ENCODE measurements at regions not wholly inside any gene's neighbourhood (a gene's known extent, or its start where the extent isn't known, plus 50 kb on each side); places are given as distances from the start of the nearest gene placed in this dataset.

DNA sequence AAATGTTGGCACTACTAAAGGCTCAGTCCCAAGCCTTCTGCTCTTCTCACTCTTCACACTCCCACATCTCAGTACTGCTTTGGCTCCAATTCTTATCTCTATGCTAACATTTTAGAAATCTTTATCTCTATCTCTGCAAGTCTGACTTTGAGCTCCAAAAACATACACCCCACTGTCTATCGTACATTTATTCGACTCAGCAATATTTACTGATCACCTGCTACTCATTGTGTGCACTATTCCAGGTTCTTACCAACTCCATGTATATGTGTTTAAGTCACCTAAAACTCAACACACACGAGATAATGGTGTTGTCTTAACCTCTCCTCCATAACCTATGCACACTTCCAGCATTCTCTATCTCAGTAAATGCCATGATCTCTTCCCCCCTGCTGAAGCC is 268.2 kb upstream of the CRIM1 start:
- H3K27me3 ChIP-seq = peaks cover 0 to 9% (median 0%) of the 10 kb centered on the region in 7 donors
- H3K4me1 ChIP-seq = no peaks in the 10 kb centered on the region
- DNase-seq (no peak), ATAC-seq (no peak)
- H3K27ac ChIP-seq = no peak overlapping the region
- no peaks in the 10 kb centered on the region for H3K36me3 ChIP-seq
- intact Hi-C loops (cut with DNase I) = no loop called here
- peaks cover 0 to 5% (median 0%) of the 10 kb centered on the region in 11 donors for H3K9me3 ChIP-seq
- TF ChIP-seq, protein P1, sequence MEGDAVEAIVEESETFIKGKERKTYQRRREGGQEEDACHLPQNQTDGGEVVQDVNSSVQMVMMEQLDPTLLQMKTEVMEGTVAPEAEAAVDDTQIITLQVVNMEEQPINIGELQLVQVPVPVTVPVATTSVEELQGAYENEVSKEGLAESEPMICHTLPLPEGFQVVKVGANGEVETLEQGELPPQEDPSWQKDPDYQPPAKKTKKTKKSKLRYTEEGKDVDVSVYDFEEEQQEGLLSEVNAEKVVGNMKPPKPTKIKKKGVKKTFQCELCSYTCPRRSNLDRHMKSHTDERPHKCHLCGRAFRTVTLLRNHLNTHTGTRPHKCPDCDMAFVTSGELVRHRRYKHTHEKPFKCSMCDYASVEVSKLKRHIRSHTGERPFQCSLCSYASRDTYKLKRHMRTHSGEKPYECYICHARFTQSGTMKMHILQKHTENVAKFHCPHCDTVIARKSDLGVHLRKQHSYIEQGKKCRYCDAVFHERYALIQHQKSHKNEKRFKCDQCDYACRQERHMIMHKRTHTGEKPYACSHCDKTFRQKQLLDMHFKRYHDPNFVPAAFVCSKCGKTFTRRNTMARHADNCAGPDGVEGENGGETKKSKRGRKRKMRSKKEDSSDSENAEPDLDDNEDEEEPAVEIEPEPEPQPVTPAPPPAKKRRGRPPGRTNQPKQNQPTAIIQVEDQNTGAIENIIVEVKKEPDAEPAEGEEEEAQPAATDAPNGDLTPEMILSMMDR (IDR thresholded peaks at IDR 0.05) = no peak
- WGBS, 2 donors = 73 to 77% methylated on average over 3 of the region's 3 CpGs
- H3K4me3 ChIP-seq = no peak overlapping the region

- Histone ChIP-seq H3K27ac (no peak overlapping the region), H3K4me3 (no peak overlapping the region), H3K4me1 (no peaks in the 10 kb centered on the region), H3K9me3 (no peaks in the 10 kb centered on the region), H3K27me3 (no peaks in the 10 kb centered on the region), H3K36me3 (no peaks in the 10 kb centered on the region)
- no peak for DNase-seq
- ATAC-seq = no peak
- intact Hi-C loops (cut with DNase I) = no loop called here
- TF ChIP-seq, protein P1 (IDR thresholded peaks at IDR 0.05) = no peak
- 90 to 92% methylated on average over 1 of the region's 1 CpG for WGBS, 2 donors
Measured at GRCh38 chr2:36079793-36080192, 275.8 kb upstream of the CRIM1 start.

- Histone ChIP-seq H3K9me3 (peaks cover 0 to 5% (median 0%) of the 10 kb centered on the region in 11 donors), H3K27me3 (peaks cover 0 to 4% (median 0%) of the 10 kb centered on the region in 7 donors), H3K36me3 (no peaks in the 10 kb centered on the region), H3K4me3 (no peak overlapping the region), H3K4me1 (no peaks in the 10 kb centered on the region), H3K27ac (no peak overlapping the region)
- no peak for DNase-seq
- TF ChIP-seq, protein P1 (IDR thresholded peaks at IDR 0.05) = no peak
- intact Hi-C loops (cut with DNase I) = no loop called here
- 0% methylated on average over 1 of the region's 1 CpG for WGBS, 2 donors
- ATAC-seq = no peak
Measured at GRCh38 chr2:36074008-36074407, 281.6 kb upstream of the CRIM1 start.

GRCh38 chr2:36071698-36072097 is 283.9 kb upstream of the CRIM1 start:
- DNase-seq (no peak), ATAC-seq (no peak)
- Histone ChIP-seq H3K27ac (no peak overlapping the region), H3K4me3 (no peak overlapping the region), H3K9me3 (peaks cover 0 to 8% (median 0%) of the 10 kb centered on the region in 11 donors), H3K36me3 (no peaks in the 10 kb centered on the region), H3K27me3 (peaks cover 0 to 4% (median 0%) of the 10 kb centered on the region in 7 donors), H3K4me1 (no peaks in the 10 kb centered on the region)
- TF ChIP-seq, protein P1 (IDR thresholded peaks at IDR 0.05) = no peak
- intact Hi-C loops (cut with DNase I) = no loop called here
- WGBS, 2 donors = 59 to 72% methylated on average over 1 of the region's 1 CpG

Data from heart right ventricle (tissue), 16 donors.